Activated CD4-positive, alpha-beta T cell treated with anti-CD3 and anti-CD28 coated beads, Interleukin-10, Interleukin-2, amounts not matched to agents 100 ng/mL and 50 ng/mL, durations not matched to agents 16 hours and 8 hours (primary cell): ENCODE measurements at regions not wholly inside any gene's neighbourhood (a gene's known extent, or its start where the extent isn't known, plus 50 kb on each side); places are given as distances from the start of the nearest gene placed in this dataset.
"Not testable (repeated sequence)": the region's sequence is repeated elsewhere in the genome, so short reads cannot be mapped to it uniquely, and the experiment has no call there.

Experiments used
- DNase-seq: peaks from one replicate; pipeline ENCODE4 v3.0.0-alpha.2; 2020

GRCh38 chr6:112401083-112401482 lies 54.0 kb downstream of the RFPL4B start:
- DNase-seq, result no peak

- no peak for DNase-seq
Observed at GRCh38 chr6:112407101-112407590, 60.0 kb downstream of the RFPL4B start.

GRCh38 chr6:112408522-112408921 lies 61.4 kb downstream of the RFPL4B start:
- no peak for DNase-seq

GRCh38 chr6:112409311-112409710 lies 62.2 kb downstream of the RFPL4B start:
- DNase-seq, result no peak

- DNase-seq, result no peak
Observed at GRCh38 chr6:112413780-112414179, 66.7 kb downstream of the RFPL4B start.

- DNase-seq, result no peak
Observed at GRCh38 chr6:112415366-112415765, 68.2 kb downstream of the RFPL4B start.

GRCh38 chr6:112416866-112417265 lies 69.7 kb downstream of the RFPL4B start:
- no peak for DNase-seq

- DNase-seq, result not testable (repeated sequence)
Observed at GRCh38 chr6:112427011-112427410, 79.9 kb downstream of the RFPL4B start.

GRCh38 chr6:112427499-112427898 lies 80.4 kb downstream of the RFPL4B start:
- no peak for DNase-seq

- DNase-seq, result no peak
Observed at GRCh38 chr6:112428477-112428876, 81.3 kb downstream of the RFPL4B start.

- no peak for DNase-seq
Observed at GRCh38 chr6:112429226-112429625, 82.1 kb downstream of the RFPL4B start.

GRCh38 chr6:112431803-112432202 lies 84.7 kb downstream of the RFPL4B start:
- no peak for DNase-seq

- no peak for DNase-seq
Observed at GRCh38 chr6:112432853-112433252, 85.7 kb downstream of the RFPL4B start.

- DNase-seq, result no peak
Observed at GRCh38 chr6:112433457-112433856, 86.3 kb downstream of the RFPL4B start.

GRCh38 chr6:112434896-112435435 lies 87.8 kb downstream of the RFPL4B start:
- DNase-seq, result no peak

- DNase-seq, result no peak
Observed at GRCh38 chr6:112437058-112437457, 89.9 kb downstream of the RFPL4B start.

- no peak for DNase-seq
Observed at GRCh38 chr6:112439010-112439409, 91.9 kb downstream of the RFPL4B start.

- DNase-seq, result no peak
Observed at GRCh38 chr6:112439432-112439831, 92.3 kb downstream of the RFPL4B start.

GRCh38 chr6:112441607-112442006 lies 94.5 kb downstream of the RFPL4B start:
- DNase-seq, result no peak

- DNase-seq, result no peak
Observed at GRCh38 chr6:112443179-112444065, 96.3 kb downstream of the RFPL4B start.

- not testable (repeated sequence) for DNase-seq
Observed at GRCh38 chr6:112448786-112449185, 101.7 kb downstream of the RFPL4B start.

- DNase-seq, result no peak
Observed at GRCh38 chr6:112450663-112451062, 103.5 kb downstream of the RFPL4B start.

- DNase-seq, result no peak
Observed at GRCh38 chr6:112457886-112458285, 110.8 kb downstream of the RFPL4B start.

GRCh38 chr6:112459758-112460304 lies 112.7 kb downstream of the RFPL4B start:
- no peak for DNase-seq
